ENCODE measurements at regions not wholly inside any gene's neighbourhood (a gene's known extent, or its start where the extent isn't known, plus 50 kb on each side); places are given as distances from the start of the nearest gene placed in this dataset.

DNA sequence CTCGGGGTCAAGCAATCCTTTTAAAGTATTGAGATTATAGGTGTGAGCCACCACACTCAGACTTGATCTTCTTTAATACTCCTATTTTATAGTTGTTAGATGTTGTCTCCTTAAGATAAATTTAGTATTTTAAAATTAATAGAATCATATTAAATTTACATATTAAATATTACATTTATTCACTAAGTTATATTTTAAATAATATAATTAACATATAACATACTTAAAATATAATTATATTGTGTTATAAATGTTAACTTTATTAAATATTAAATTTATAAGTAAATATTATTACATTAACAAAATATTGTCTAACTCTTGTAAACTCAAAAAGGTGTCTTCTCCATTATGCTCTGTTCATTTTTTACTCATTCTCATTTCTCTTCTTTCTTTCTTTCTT is 675.9 kb upstream of the ADGRL4 start:
- H3K27ac ChIP-seq = no peak overlapping the region
- H3K36me3 ChIP-seq (ENCODE audit: low read depth) = no peaks in the 10 kb centered on the region
- in situ Hi-C loops (cut with MboI) = no loop called here
- H3K79me2 ChIP-seq (ENCODE audit: insufficient read depth) = no peaks in the 10 kb centered on the region
- H3K9me3 ChIP-seq (ENCODE audit: low read depth) = no peaks in the 10 kb centered on the region
- H3K9me2 ChIP-seq (ENCODE audit: insufficient read depth) = no peaks in the 10 kb centered on the region
- no peak for DNase-seq
- no peaks in the 10 kb centered on the region for H3F3A ChIP-seq (ENCODE audit: insufficient read depth)
- H3K9ac ChIP-seq = no peak overlapping the region
- no peak overlapping the region for H3K4me2 ChIP-seq (ENCODE audit: unreplicated experiment)
- WGBS, 2 experiments (ENCODE audit: low coverage in 1 of 2, low lambda C conversion rate in 2 of 2, missing lambda C conversion rate in 2 of 2) = 13 to 15% methylated on average over 1 of the region's 1 CpG
- H3K4me1 ChIP-seq (ENCODE audit: insufficient read depth) = no peaks in the 10 kb centered on the region
- no peak overlapping the region for H2AFZ ChIP-seq
- no peaks in the 10 kb centered on the region for H3K27me3 ChIP-seq (replicated peaks; ENCODE audit: insufficient read depth)
- H3K4me3 ChIP-seq = no peak overlapping the region
- TF ChIP-seq EZH2phosphoT487 (IDR thresholded peaks at IDR 0.05; ENCODE audit: insufficient read depth, low read depth) (no peak), EZH2 (IDR thresholded peaks at IDR 0.05; ENCODE audit: insufficient read depth, poor library complexity, severe bottlenecking) (no peak)
- H4K20me1 ChIP-seq (ENCODE audit: insufficient read depth) = no peaks in the 10 kb centered on the region

DNA sequence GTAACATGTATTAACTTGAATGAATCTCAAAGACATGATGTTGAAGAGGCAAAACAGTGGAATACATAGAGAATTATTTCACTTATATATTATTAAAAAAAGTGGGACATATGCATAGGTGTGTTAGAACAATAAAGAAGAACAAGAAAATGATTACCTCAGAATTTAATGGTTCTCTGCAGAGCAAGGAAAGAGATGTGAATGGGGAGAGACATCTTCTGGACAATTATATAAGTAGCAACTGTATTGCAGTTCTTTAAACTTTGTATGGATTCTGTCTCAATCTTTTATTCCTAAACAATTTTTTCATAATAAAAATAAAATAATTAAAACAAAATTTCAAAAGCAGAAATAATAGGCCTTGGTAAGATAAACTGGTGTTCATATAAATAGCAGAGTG is 674.9 kb upstream of the ADGRL4 start:
- Histone ChIP-seq H3K27ac (no peak overlapping the region), H4K20me1 (ENCODE audit: insufficient read depth) (no peaks in the 10 kb centered on the region), H3F3A (ENCODE audit: insufficient read depth) (no peaks in the 10 kb centered on the region), H3K9ac (no peak overlapping the region), H3K79me2 (ENCODE audit: insufficient read depth) (no peaks in the 10 kb centered on the region), H3K4me3 (no peak overlapping the region), H3K27me3 (replicated peaks; ENCODE audit: insufficient read depth) (no peaks in the 10 kb centered on the region), H3K9me2 (ENCODE audit: insufficient read depth) (no peaks in the 10 kb centered on the region), H2AFZ (no peak overlapping the region), H3K9me3 (ENCODE audit: low read depth) (no peaks in the 10 kb centered on the region), H3K4me2 (ENCODE audit: unreplicated experiment) (no peak overlapping the region), H3K4me1 (ENCODE audit: insufficient read depth) (no peaks in the 10 kb centered on the region), H3K36me3 (ENCODE audit: low read depth) (no peaks in the 10 kb centered on the region)
- DNase-seq = no peak
- in situ Hi-C loops (cut with MboI) = no loop called here
- TF ChIP-seq EZH2 (IDR thresholded peaks at IDR 0.05; ENCODE audit: insufficient read depth, poor library complexity, severe bottlenecking) (no peak), EZH2phosphoT487 (IDR thresholded peaks at IDR 0.05; ENCODE audit: insufficient read depth, low read depth) (no peak)

- no peaks in the 10 kb centered on the region for H4K20me1 ChIP-seq (ENCODE audit: insufficient read depth)
- H3K36me3 ChIP-seq (ENCODE audit: low read depth) = no peaks in the 10 kb centered on the region
- TF ChIP-seq EZH2phosphoT487 (IDR thresholded peaks at IDR 0.05; ENCODE audit: insufficient read depth, low read depth) (no peak), EZH2 (IDR thresholded peaks at IDR 0.05; ENCODE audit: insufficient read depth, poor library complexity, severe bottlenecking) (no peak)
- H3K4me1 ChIP-seq (ENCODE audit: insufficient read depth) = no peaks in the 10 kb centered on the region
- H3K9me2 ChIP-seq (ENCODE audit: insufficient read depth) = no peaks in the 10 kb centered on the region
- no peaks in the 10 kb centered on the region for H3K9me3 ChIP-seq (ENCODE audit: low read depth)
- no peak overlapping the region for H2AFZ ChIP-seq
- no peak overlapping the region for H3K27ac ChIP-seq
- no peaks in the 10 kb centered on the region for H3K27me3 ChIP-seq (replicated peaks; ENCODE audit: insufficient read depth)
- DNase-seq = no peak
- H3F3A ChIP-seq (ENCODE audit: insufficient read depth) = no peaks in the 10 kb centered on the region
- no peak overlapping the region for H3K4me2 ChIP-seq (ENCODE audit: unreplicated experiment)
- H3K9ac ChIP-seq = no peak overlapping the region
- in situ Hi-C loops (cut with MboI) = no loop called here
- H3K4me3 ChIP-seq = no peak overlapping the region
- H3K79me2 ChIP-seq (ENCODE audit: insufficient read depth) = no peaks in the 10 kb centered on the region
Observed at GRCh38 chr1:79679916-79680315, 673.4 kb upstream of the ADGRL4 start.

DNA sequence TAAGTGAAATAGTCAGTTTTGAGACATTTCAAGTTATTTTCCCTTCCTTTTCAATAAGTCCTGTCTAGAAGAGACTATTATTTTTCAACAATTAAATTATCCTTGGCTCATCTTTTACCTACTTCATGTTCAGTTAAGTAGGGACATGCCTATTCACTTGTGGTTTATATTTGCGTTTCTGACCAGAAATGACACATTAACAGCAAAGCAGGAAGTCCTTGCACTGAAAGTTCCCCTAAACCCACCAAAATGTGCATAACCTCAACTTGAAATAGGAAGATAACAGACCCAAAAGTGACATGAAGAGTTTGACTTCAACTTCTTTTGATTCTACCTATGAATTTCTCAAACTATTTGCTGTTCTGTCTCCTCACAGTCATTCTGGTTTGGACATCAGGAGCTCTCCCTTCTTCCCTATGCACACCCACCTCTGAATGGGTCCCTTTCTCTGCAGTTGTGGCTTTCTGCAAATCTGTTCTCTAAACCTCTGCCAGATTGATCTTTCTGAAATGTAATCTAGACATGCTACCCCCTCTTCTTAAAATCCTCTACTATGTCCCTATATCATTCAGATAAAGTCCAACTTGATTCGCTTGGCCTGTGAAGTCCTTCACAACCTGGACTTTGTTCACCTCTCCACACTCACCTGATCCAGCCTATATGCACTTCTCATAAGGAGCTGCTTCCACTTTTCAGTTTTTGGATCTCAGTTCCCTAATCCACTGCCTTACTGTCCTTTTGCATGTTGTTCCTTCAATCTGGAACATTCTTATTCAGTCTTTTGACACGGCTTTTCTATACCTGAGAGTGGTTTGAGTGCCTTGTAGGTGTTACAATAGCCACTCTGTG is 661.5 kb upstream of the ADGRL4 start:
- no peaks in the 10 kb centered on the region for H3K4me1 ChIP-seq (ENCODE audit: insufficient read depth)
- no peaks in the 10 kb centered on the region for H3K36me3 ChIP-seq (ENCODE audit: low read depth)
- no peaks in the 10 kb centered on the region for H3K9me3 ChIP-seq (ENCODE audit: low read depth)
- WGBS, 2 experiments (ENCODE audit: low coverage in 1 of 2, low lambda C conversion rate in 2 of 2, missing lambda C conversion rate in 2 of 2) = 23 to 27% methylated on average over 3 of the region's 3 CpGs
- no peak overlapping the region for H3K4me3 ChIP-seq
- no peak overlapping the region for H2AFZ ChIP-seq
- no peaks in the 10 kb centered on the region for H3K27me3 ChIP-seq (replicated peaks; ENCODE audit: insufficient read depth)
- in situ Hi-C loops (cut with MboI) = no loop called here
- no peak for TF ChIP-seq EZH2phosphoT487 (IDR thresholded peaks at IDR 0.05; ENCODE audit: insufficient read depth, low read depth)
- TF ChIP-seq EZH2 (IDR thresholded peaks at IDR 0.05; ENCODE audit: insufficient read depth, poor library complexity, severe bottlenecking) = no peak
- no peak for DNase-seq
- H3K9me2 ChIP-seq (ENCODE audit: insufficient read depth) = no peaks in the 10 kb centered on the region; the same call in 1 of the 2 replicates
- no peak overlapping the region for H3K4me2 ChIP-seq (ENCODE audit: unreplicated experiment)
- H4K20me1 ChIP-seq (ENCODE audit: insufficient read depth) = no peaks in the 10 kb centered on the region
- H3K9ac ChIP-seq = no peak overlapping the region
- H3F3A ChIP-seq (ENCODE audit: insufficient read depth) = no peaks in the 10 kb centered on the region
- H3K79me2 ChIP-seq (ENCODE audit: insufficient read depth) = no peaks in the 10 kb centered on the region
- no peak overlapping the region for H3K27ac ChIP-seq

- no peaks in the 10 kb centered on the region for H3F3A ChIP-seq (ENCODE audit: insufficient read depth)
- TF ChIP-seq EZH2phosphoT487 (IDR thresholded peaks at IDR 0.05; ENCODE audit: insufficient read depth, low read depth) (no peak), EZH2 (IDR thresholded peaks at IDR 0.05; ENCODE audit: insufficient read depth, poor library complexity, severe bottlenecking) (no peak)
- no peak overlapping the region for H3K4me3 ChIP-seq
- in situ Hi-C loops (cut with MboI) = no loop called here
- H2AFZ ChIP-seq = no peak overlapping the region
- no peak overlapping the region for H3K4me2 ChIP-seq (ENCODE audit: unreplicated experiment)
- H4K20me1 ChIP-seq (ENCODE audit: insufficient read depth) = no peaks in the 10 kb centered on the region
- H3K9ac ChIP-seq = no peak overlapping the region
- H3K9me2 ChIP-seq (ENCODE audit: insufficient read depth) = no peaks in the 10 kb centered on the region; the same call in 1 of the 2 replicates
- no peaks in the 10 kb centered on the region for H3K27me3 ChIP-seq (replicated peaks; ENCODE audit: insufficient read depth)
- H3K79me2 ChIP-seq (ENCODE audit: insufficient read depth) = no peaks in the 10 kb centered on the region
- no peak overlapping the region for H3K27ac ChIP-seq
- no peaks in the 10 kb centered on the region for H3K36me3 ChIP-seq (ENCODE audit: low read depth)
- 51 to 61% methylated on average over 2 of the region's 2 CpGs for WGBS, 2 experiments (ENCODE audit: low coverage in 1 of 2, low lambda C conversion rate in 2 of 2, missing lambda C conversion rate in 2 of 2)
- H3K4me1 ChIP-seq (ENCODE audit: insufficient read depth) = no peaks in the 10 kb centered on the region
- no peaks in the 10 kb centered on the region for H3K9me3 ChIP-seq (ENCODE audit: low read depth)
- DNase-seq = no peak
Observed at GRCh38 chr1:79667166-79667565, 660.6 kb upstream of the ADGRL4 start.

Measured in GM23248 (cell line).